H1 (cell line): ENCODE measurements at regions not wholly inside any gene's neighbourhood (a gene's known extent, or its start where the extent isn't known, plus 50 kb on each side); places are given as distances from the start of the nearest gene placed in this dataset.

Experiments
- CTCF ChIA-PET: fragments of 300-600 bp; sonication (Branson Sonifier 250); formaldehyde crosslinking; loops from one replicate; lab custom pipeline; 2021; ENCODE audit not compliant: partially characterized antibody; lab: Charles Lee
- POLR2A ChIA-PET: fragments of 300-600 bp; sonication (Branson Sonifier 250); formaldehyde crosslinking; loops from one replicate; lab custom pipeline; 2021; ENCODE audit warnings: inconsistent platforms; ENCODE audit not compliant: partially characterized antibody; lab: Charles Lee
- DNase-seq, 2 experiments: peaks; one replicate each; pipeline versions ENCODE4 v3.0.0 to v3.0.0-alpha.2; 2010 to 2022; ENCODE audit warnings: low spot score in 2 of 2, low read depth in 1 of 2, mixed read lengths in 1 of 2
- FAIRE-seq: peaks from 2 replicates; lab custom pipeline; 2011; peaks lifted over from hg19 to GRCh38; lab: Jason Lieb, UNC
- H2AFZ ChIP-seq: 2 replicates; pipeline ENCODE4 v1.8.1; 2012; ENCODE audit warnings: low read length, inconsistent platforms
- H2AK5ac ChIP-seq: 2 replicates; pipeline ENCODE4 v1.6.1; 2013; ENCODE audit warnings: low read depth, low read length
- H2BK120ac ChIP-seq: replicated peaks from 2 replicates; pipeline ENCODE3; 2013; ENCODE audit warnings: low read depth, low read length, inconsistent platforms
- H2BK12ac ChIP-seq: 2 replicates; pipeline ENCODE4 v1.6.1; 2013; ENCODE audit warnings: low read depth, low read length
- H2BK15ac ChIP-seq: 2 replicates; pipeline ENCODE4 v1.6.1; 2013; ENCODE audit warnings: low read length
- H2BK20ac ChIP-seq: 2 replicates; pipeline ENCODE4 v1.6.1; 2013; ENCODE audit warnings: low read length
- H2BK5ac ChIP-seq: 2 replicates; pipeline ENCODE4 v1.6.1; 2013; ENCODE audit warnings: low read depth, low read length
- H3K14ac ChIP-seq: 2 replicates; pipeline ENCODE4 v1.6.1; 2013; ENCODE audit warnings: inconsistent platforms; ENCODE audit not compliant: insufficient read length
- H3K18ac ChIP-seq: 2 replicates; pipeline ENCODE4 v1.6.1; 2013; ENCODE audit warnings: low read length; ENCODE audit errors: extremely low read depth
- H3K23ac ChIP-seq: 2 replicates; pipeline ENCODE4 v1.6.1; 2013; ENCODE audit warnings: inconsistent platforms; ENCODE audit not compliant: insufficient read length
- H3K23me2 ChIP-seq: 2 replicates; pipeline ENCODE4 v1.6.1; 2013; ENCODE audit warnings: low read depth, low read length
- H3K27ac ChIP-seq: 2 replicates; pipeline ENCODE4 v1.6.1; 2011; ENCODE audit warnings: low read depth, low read length, inconsistent platforms
- H3K27me3 ChIP-seq, 4 experiments: replicated peaks in 1 of 4; 1 replicate in 1 of 4; 2 replicates in 3 of 4; pipeline versions ENCODE4 v1.6.1 to v1.8.1; 2011 to 2013; ENCODE audit warnings: low read length in 3 of 4, mild to moderate bottlenecking in 3 of 4, inconsistent platforms in 2 of 4, mixed read lengths in 2 of 4, moderate library complexity in 1 of 4; ENCODE audit not compliant: control insufficient read depth in 3 of 4, insufficient read depth in 3 of 4; ENCODE audit errors: extremely low read depth in 1 of 4
- H3K36me3 ChIP-seq, 4 experiments: 2 replicates each; pipeline versions ENCODE4 v1.6.1 to v1.8.1; 2011 to 2013; ENCODE audit warnings: mild to moderate bottlenecking in 4 of 4, low read length in 3 of 4, moderate library complexity in 2 of 4, control low read depth in 1 of 4, inconsistent platforms in 1 of 4; ENCODE audit not compliant: insufficient read depth in 4 of 4, control insufficient read depth in 2 of 4
- H3K4ac ChIP-seq: replicated peaks from 2 replicates; pipeline ENCODE3; 2013; ENCODE audit warnings: low read length, low read depth, mixed read lengths, inconsistent platforms; ENCODE audit not compliant: insufficient read length
- H3K4me1 ChIP-seq, 4 experiments: replicated peaks in 1 of 4; 1 replicate in 1 of 4; 2 replicates in 3 of 4; pipeline versions ENCODE4 v1.6.1 to v1.8.1; 2011 to 2013; ENCODE audit warnings: low read length in 3 of 4, inconsistent platforms in 2 of 4, mixed read lengths in 1 of 4; ENCODE audit not compliant: insufficient read depth in 4 of 4, control insufficient read depth in 3 of 4
- H3K4me2 ChIP-seq, 2 experiments: 2 replicates each; pipeline versions ENCODE4 v1.6.1 to v1.8.1; 2011 to 2013; ENCODE audit warnings: low read depth in 2 of 2, low read length in 2 of 2, control low read depth in 1 of 2, inconsistent platforms in 1 of 2, mild to moderate bottlenecking in 1 of 2; ENCODE audit not compliant: insufficient read depth in 1 of 2
- H3K4me3 ChIP-seq, 4 experiments: fragments of 200-600, 300-600 bp in 1 of 4; sonication (generic), shearing (Covaris generic), sonication (Bioruptor Twin) in 1 of 4; 2 replicates each; pipeline versions ENCODE4 v1.5.1 to v1.8.1; 2011 to 2016; ENCODE audit warnings: low read length in 4 of 4, low read depth in 3 of 4, control low read depth in 2 of 4, inconsistent platforms in 2 of 4, mild to moderate bottlenecking in 2 of 4, mixed read lengths in 1 of 4, moderate library complexity in 1 of 4; ENCODE audit not compliant: insufficient read depth in 2 of 4; ENCODE audit errors: extremely low read depth in 1 of 4
- H3K56ac ChIP-seq: replicated peaks from 2 replicates; pipeline ENCODE3; 2013; ENCODE audit warnings: low read depth, mild to moderate bottlenecking, mixed read lengths, low read length, inconsistent platforms; ENCODE audit not compliant: insufficient read length
- H3K79me1 ChIP-seq: 2 replicates; pipeline ENCODE4 v1.6.1; 2013; ENCODE audit warnings: low read depth, low read length, control low read depth
- H3K79me2 ChIP-seq, 2 experiments: 2 replicates each; pipeline versions ENCODE4 v1.6.1 to v1.8.1; 2012 to 2013; ENCODE audit warnings: low read length in 2 of 2, mild to moderate bottlenecking in 2 of 2, inconsistent platforms in 1 of 2; ENCODE audit not compliant: insufficient read depth in 2 of 2, control insufficient read depth in 1 of 2
- H3K9ac ChIP-seq, 4 experiments: replicated peaks in 1 of 4; 1 replicate in 1 of 4; 2 replicates in 3 of 4; pipeline versions ENCODE4 v1.6.1 to v1.8.1; 2011 to 2013; ENCODE audit warnings: low read depth in 3 of 4, low read length in 3 of 4, control low read depth in 2 of 4, mild to moderate bottlenecking in 2 of 4, moderate library complexity in 2 of 4, inconsistent platforms in 1 of 4; ENCODE audit errors: extremely low read depth in 1 of 4
- H3K9me3 ChIP-seq, 2 experiments: 2 replicates each; pipeline versions ENCODE4 v1.6.1 to v1.8.1; 2012 to 2013; ENCODE audit warnings: mild to moderate bottlenecking in 2 of 2, moderate library complexity in 2 of 2, control low read depth in 1 of 2, inconsistent platforms in 1 of 2, low read depth in 1 of 2, low read length in 1 of 2, mixed read lengths in 1 of 2; ENCODE audit not compliant: insufficient read depth in 2 of 2
- H4K20me1 ChIP-seq, 2 experiments: replicated peaks in 1 of 2; 2 replicates each; pipeline versions ENCODE3 to v1.8.1; 2011 to 2013; ENCODE audit warnings: inconsistent platforms in 2 of 2, low read length in 2 of 2, mild to moderate bottlenecking in 1 of 2; ENCODE audit not compliant: insufficient read depth in 2 of 2, control insufficient read depth in 1 of 2
- H4K5ac ChIP-seq: 2 replicates; pipeline ENCODE4 v1.6.1; 2013; ENCODE audit warnings: low read length, low read depth, mixed read lengths, inconsistent platforms; ENCODE audit not compliant: insufficient read length
- H4K8ac ChIP-seq: 2 replicates; pipeline ENCODE4 v1.8.0; 2013; ENCODE audit warnings: mild to moderate bottlenecking, moderate library complexity, low read length, inconsistent platforms; ENCODE audit not compliant: insufficient read depth; ENCODE audit errors: extremely low read depth
- H4K91ac ChIP-seq: replicated peaks from 2 replicates; pipeline ENCODE3; 2013; ENCODE audit warnings: low read length, mixed read lengths, inconsistent platforms; ENCODE audit not compliant: insufficient read length
- ATF2 ChIP-seq: IDR thresholded peaks from 2 replicates; pipeline ENCODE4 v1.6.1; 2012; ENCODE audit warnings: low read length, inconsistent platforms
- CREB1 ChIP-seq: IDR thresholded peaks from 2 replicates; pipeline ENCODE4 v1.6.1; 2012; ENCODE audit warnings: inconsistent platforms
- EP300 ChIP-seq, 2 experiments: IDR thresholded peaks; 1 replicate in 1 of 2; 2 replicates in 1 of 2; pipeline ENCODE4 v1.6.1; 2011 to 2012; ENCODE audit warnings: low read depth in 2 of 2, low read length in 2 of 2, mild to moderate bottlenecking in 2 of 2, borderline replicate concordance in 1 of 2, inconsistent platforms in 1 of 2, moderate library complexity in 1 of 2
- GTF2F1 ChIP-seq: IDR thresholded peaks from 2 replicates; pipeline ENCODE4 v1.6.1; 2012; ENCODE audit warnings: low read depth, low read length, improper control_type of control experiment, borderline replicate concordance
- KDM4A ChIP-seq: IDR thresholded peaks from one replicate; pipeline ENCODE4 v1.7.1; 2012; ENCODE audit warnings: low read depth, mild to moderate bottlenecking, moderate library complexity, low read length, inconsistent platforms; ENCODE audit not compliant: severe bottlenecking
- RNF2 ChIP-seq: fragments of 200-900, 300-1000 bp; sonication (generic); IDR thresholded peaks from 2 replicates; pipeline ENCODE4 v1.7.1; 2016; ENCODE audit warnings: borderline replicate concordance, low read depth, mild to moderate bottlenecking, antibody characterized with exemption, low read length; ENCODE audit not compliant: poor library complexity, severe bottlenecking; ENCODE audit errors: missing control alignments
- WGBS, 2 experiments: shearing (Covaris generic) in 1 of 2; methylation state at CpG; one replicate each; pipeline versions ENCODE4 v1.1.6 to v1.1.7; 2013 to 2015; ENCODE audit warnings: low lambda C conversion rate in 2 of 2, mixed read lengths in 2 of 2, inconsistent platforms in 1 of 2, low coverage in 1 of 2, missing lambda C conversion rate in 1 of 2; ENCODE audit not compliant: insufficient replicate concordance in 2 of 2, insufficient coverage in 1 of 2, insufficient read length in 1 of 2; ENCODE audit errors: extremely low coverage in 1 of 2, missing lambda C conversion rate in 1 of 2; 5-methylcytosine and 5-hydroxymethylcytosine counted together

GRCh38 chr6:74755196-74755595 lies 450.7 kb downstream of the COL12A1 start:
- Histone ChIP-seq H2AFZ (no peak overlapping the region), H3K23ac (no peak overlapping the region), H3K4ac (no peak overlapping the region), H3K79me2 (no peaks in the 10 kb centered on the region), H3K36me3 (no peaks in the 10 kb centered on the region), H3K14ac (no peak overlapping the region), H3K4me2 (no peak overlapping the region), H3K27me3 (no peaks in the 10 kb centered on the region), H3K9me3 (no peaks in the 10 kb centered on the region), H2BK12ac (no peak overlapping the region), H3K56ac (no peak overlapping the region), H3K27ac (no peak overlapping the region), H2BK120ac (no peak overlapping the region), H3K9ac (no peak overlapping the region), H3K79me1 (no peaks in the 10 kb centered on the region), H4K8ac (no peak overlapping the region), H2AK5ac (no peak overlapping the region), H2BK15ac (no peak overlapping the region), H2BK20ac (no peak overlapping the region), H3K4me1 (no peaks in the 10 kb centered on the region), H4K5ac (no peak overlapping the region), H3K4me3 (no peak overlapping the region), H3K23me2 (no peaks in the 10 kb centered on the region), H3K18ac (no peak overlapping the region), H2BK5ac (no peak overlapping the region), H4K20me1 (no peaks in the 10 kb centered on the region), H4K91ac (no peak overlapping the region)
- DNase-seq: no peak
- ChIA-PET POLR2A (no interaction called here), CTCF (interaction anchor here (0.9 to 1.6 kb wide), 5 partner anchors 10 to 1015 kb away, joined by 3 to 4 read pairs (median 3); no protein-coding TSS in a partner anchor)
- FAIRE-seq: no peak
- 93% methylated on average over 10 of the region's 10 CpGs; no CpG with 5 or more reads in 1 of the 2 experiments for WGBS, 2 experiments
- TF ChIP-seq RNF2: no peak
- no peak for TF ChIP-seq EP300 (IDR thresholded peaks at IDR 0.05; ENCODE audit: borderline replicate concordance in 1 of 2, low read depth in 2 of 2, low read length in 2 of 2)
- TF ChIP-seq ATF2: no peak
- TF ChIP-seq GTF2F1: no peak
- TF ChIP-seq CREB1: no peak
- no peak for TF ChIP-seq KDM4A
